CD4-positive, alpha-beta T cell (primary cell): ENCODE measurements at regions not wholly inside any gene's neighbourhood (a gene's known extent, or its start where the extent isn't known, plus 50 kb on each side); places are given as distances from the start of the nearest gene placed in this dataset.

Source experiments
- ATAC-seq: fragments of 200-7000 bp; cut with Tn5 transposase; one replicate; pipeline ENCODE4 v1.10.0; 2022; ENCODE audit warnings: mild to moderate bottlenecking; ENCODE audit not compliant: poor library complexity
- CTCF ChIA-PET: fragments of 350-600 bp; sonication (Branson Sonifier 250); formaldehyde crosslinking; loops from one replicate; lab custom pipeline; 2021; ENCODE audit warnings: antibody characterized with exemption, inconsistent platforms; lab: Charles Lee
- POLR2A ChIA-PET: fragments of 350-600 bp; sonication (Branson Sonifier 250); formaldehyde crosslinking; loops from one replicate; lab custom pipeline; 2021; ENCODE audit warnings: antibody characterized with exemption, inconsistent platforms; lab: Charles Lee
- DNase-seq, 14 experiments: peaks; one replicate each; pipeline ENCODE4 v3.0.0-alpha.2; 2013 to 2020; ENCODE audit warnings: mixed read lengths in 2 of 14
- H3K27ac ChIP-seq, 2 donors: one replicate each; pipeline versions ENCODE4 v1.5.1 to v1.7.0; 2013; ENCODE audit warnings: low read length in 2 of 2, low read depth in 1 of 2, mild to moderate bottlenecking in 1 of 2
- H3K27me3 ChIP-seq, 2 experiments: 1 replicate in 1 of 2; 2 replicates in 1 of 2; pipeline versions ENCODE4 v1.6.1 to v1.7.0; 2013; ENCODE audit warnings: low read length in 2 of 2, control low read depth in 1 of 2, mild to moderate bottlenecking in 1 of 2, moderate library complexity in 1 of 2; ENCODE audit not compliant: insufficient read depth in 2 of 2, control insufficient read depth in 1 of 2
- H3K36me3 ChIP-seq: one replicate; pipeline ENCODE4 v1.6.1; 2013; ENCODE audit warnings: low read length, control low read depth; ENCODE audit not compliant: insufficient read depth
- H3K4me1 ChIP-seq: one replicate; pipeline ENCODE4 v1.6.1; 2013; ENCODE audit warnings: low read length, control low read depth; ENCODE audit not compliant: insufficient read depth
- H3K4me3 ChIP-seq: one replicate; pipeline ENCODE4 v1.5.1; 2013; ENCODE audit warnings: mild to moderate bottlenecking, low read length, moderate library complexity
- H3K9me3 ChIP-seq, 2 experiments: 1 replicate in 1 of 2; 2 replicates in 1 of 2; pipeline versions ENCODE4 v1.6.1 to v1.7.0; 2013; ENCODE audit warnings: low read length in 2 of 2, mild to moderate bottlenecking in 2 of 2, control low read depth in 1 of 2, moderate library complexity in 1 of 2; ENCODE audit not compliant: control insufficient read depth in 1 of 2, insufficient read depth in 1 of 2
- H3K27ac Mint-ChIP-seq: one replicate; pipeline ENCODE4 v1.8.0; 2020; ENCODE audit warnings: mixed read lengths
- H3K27me3 Mint-ChIP-seq: one replicate; pipeline ENCODE4 v1.8.0; 2021; ENCODE audit warnings: mixed read lengths
- H3K36me3 Mint-ChIP-seq: one replicate; pipeline ENCODE4 v1.8.0; 2021; ENCODE audit warnings: low read depth, mixed read lengths
- H3K4me1 Mint-ChIP-seq: one replicate; pipeline ENCODE4 v1.8.0; 2021; ENCODE audit warnings: low read depth, mixed read lengths
- H3K4me3 Mint-ChIP-seq: one replicate; pipeline ENCODE4 v1.8.0; 2020; ENCODE audit warnings: mild to moderate bottlenecking, mixed read lengths
- H3K9me3 Mint-ChIP-seq: one replicate; pipeline ENCODE4 v1.8.0; 2020; ENCODE audit warnings: mixed read lengths
- intact Hi-C, 2 experiments: fragments of 100-400 bp; cut with DNase I in 1 of 2; cut with micrococcal nuclease in 1 of 2; formaldehyde crosslinking; loops; one replicate each; pipeline versions ENCODE4 v1.15.1 to v1.9.0; 2023 to 2025; cut with DNase I, micrococcal nuclease
- TF ChIP-seq, protein P1 (sequence below): fragments of 200-600 bp; IDR thresholded peaks from one replicate; pipeline ENCODE4 v1.8.0; 2022; ENCODE audit warnings: antibody characterized with exemption, mild to moderate bottlenecking

DNA sequence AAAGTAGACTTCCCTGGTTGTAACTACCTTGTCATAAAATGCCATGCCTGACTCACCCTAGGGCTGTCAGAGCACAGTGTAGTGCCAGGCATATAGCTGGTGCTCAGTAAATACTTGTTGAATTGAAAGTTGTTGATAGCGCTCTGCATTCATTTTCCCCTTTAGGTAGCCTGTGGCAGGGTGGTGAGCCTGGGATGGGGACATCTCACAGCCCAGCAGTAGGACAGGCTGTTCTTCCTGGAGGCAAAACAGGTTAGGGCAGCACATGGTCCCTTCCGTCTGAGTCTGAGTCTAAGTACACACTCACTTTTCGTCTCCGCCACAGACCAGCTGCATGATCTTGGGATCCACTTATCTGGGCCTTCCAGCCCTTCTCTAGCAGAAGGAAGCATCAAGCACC lies 401.9 kb downstream of the ZSWIM6 start:
- H3K4me1 Mint-ChIP-seq: no peaks in the 10 kb centered on the region
- H3K36me3 ChIP-seq: no peaks in the 10 kb centered on the region
- no peak overlapping the region for H3K27ac ChIP-seq
- H3K4me3 Mint-ChIP-seq: no peak overlapping the region
- H3K27ac Mint-ChIP-seq: no peak overlapping the region
- CTCF ChIA-PET: no interaction called here
- POLR2A ChIA-PET: no interaction called here
- TF ChIP-seq, protein P1, sequence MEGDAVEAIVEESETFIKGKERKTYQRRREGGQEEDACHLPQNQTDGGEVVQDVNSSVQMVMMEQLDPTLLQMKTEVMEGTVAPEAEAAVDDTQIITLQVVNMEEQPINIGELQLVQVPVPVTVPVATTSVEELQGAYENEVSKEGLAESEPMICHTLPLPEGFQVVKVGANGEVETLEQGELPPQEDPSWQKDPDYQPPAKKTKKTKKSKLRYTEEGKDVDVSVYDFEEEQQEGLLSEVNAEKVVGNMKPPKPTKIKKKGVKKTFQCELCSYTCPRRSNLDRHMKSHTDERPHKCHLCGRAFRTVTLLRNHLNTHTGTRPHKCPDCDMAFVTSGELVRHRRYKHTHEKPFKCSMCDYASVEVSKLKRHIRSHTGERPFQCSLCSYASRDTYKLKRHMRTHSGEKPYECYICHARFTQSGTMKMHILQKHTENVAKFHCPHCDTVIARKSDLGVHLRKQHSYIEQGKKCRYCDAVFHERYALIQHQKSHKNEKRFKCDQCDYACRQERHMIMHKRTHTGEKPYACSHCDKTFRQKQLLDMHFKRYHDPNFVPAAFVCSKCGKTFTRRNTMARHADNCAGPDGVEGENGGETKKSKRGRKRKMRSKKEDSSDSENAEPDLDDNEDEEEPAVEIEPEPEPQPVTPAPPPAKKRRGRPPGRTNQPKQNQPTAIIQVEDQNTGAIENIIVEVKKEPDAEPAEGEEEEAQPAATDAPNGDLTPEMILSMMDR: no peak
- no peaks in the 10 kb centered on the region for H3K36me3 Mint-ChIP-seq
- no peaks in the 10 kb centered on the region for H3K4me1 ChIP-seq
- no peak for ATAC-seq
- no peaks in the 10 kb centered on the region for H3K9me3 Mint-ChIP-seq
- no peak overlapping the region for H3K4me3 ChIP-seq
- intact Hi-C loops: no loop called here
- H3K27me3 Mint-ChIP-seq: peaks cover 40% of the 10 kb centered on the region
- H3K27me3 ChIP-seq: no peaks in the 10 kb centered on the region
- DNase-seq: no peak
- peaks cover 0 to 4% of the 10 kb centered on the region in 2 experiments for H3K9me3 ChIP-seq

DNA sequence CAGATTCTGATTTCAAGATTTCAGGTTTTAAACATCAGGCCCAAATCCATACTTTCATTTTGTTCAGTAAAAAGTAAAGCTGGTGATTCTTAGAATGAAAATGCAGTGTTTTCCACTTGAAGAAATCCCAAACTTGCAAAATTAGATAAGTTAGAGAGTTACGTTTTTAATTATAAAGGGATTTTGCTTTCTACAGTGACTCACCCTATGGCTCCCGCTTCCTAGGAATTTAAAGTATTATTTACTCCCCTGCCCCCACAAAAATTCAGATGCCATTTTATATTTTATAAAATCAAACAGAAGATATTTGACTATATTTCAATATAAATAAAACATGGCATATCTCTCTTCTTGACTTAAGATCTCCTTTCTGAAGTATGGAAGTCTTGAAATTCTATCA lies 402.9 kb downstream of the ZSWIM6 start:
- no peaks in the 10 kb centered on the region for H3K4me1 Mint-ChIP-seq
- ChIA-PET CTCF (no interaction called here), POLR2A (no interaction called here)
- Histone ChIP-seq H3K36me3 (no peaks in the 10 kb centered on the region), H3K4me3 (no peak overlapping the region), H3K9me3 (peaks cover 0 to 4% of the 10 kb centered on the region in 2 experiments), H3K27ac (no peak overlapping the region), H3K27me3 (no peaks in the 10 kb centered on the region), H3K4me1 (no peaks in the 10 kb centered on the region)
- H3K9me3 Mint-ChIP-seq: no peaks in the 10 kb centered on the region
- ATAC-seq (no peak), DNase-seq (no peak)
- TF ChIP-seq, protein P1: no peak
- H3K36me3 Mint-ChIP-seq: no peaks in the 10 kb centered on the region
- peaks cover 32% of the 10 kb centered on the region for H3K27me3 Mint-ChIP-seq
- intact Hi-C loops: no loop called here
- H3K4me3 Mint-ChIP-seq: no peak overlapping the region
- H3K27ac Mint-ChIP-seq: no peak overlapping the region

DNA sequence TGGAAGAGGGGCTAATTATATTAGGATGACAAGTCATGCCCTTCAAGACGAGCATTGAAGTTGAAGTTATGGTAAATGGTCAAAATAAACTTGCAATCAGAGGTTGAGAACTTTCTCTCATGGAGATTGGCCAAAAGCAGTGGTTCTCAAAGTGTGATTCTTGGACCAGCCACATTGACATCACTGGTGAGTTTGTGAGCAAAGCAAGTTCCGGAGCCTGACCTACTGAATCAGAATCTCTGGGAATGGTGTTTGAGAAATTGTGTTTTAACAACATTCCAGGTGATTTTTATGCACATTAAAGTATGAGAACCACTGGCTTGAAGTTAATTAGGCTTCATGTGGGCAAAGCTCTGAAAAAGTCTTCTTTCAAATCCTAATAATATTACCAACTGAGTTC lies 403.5 kb downstream of the ZSWIM6 start:
- Histone ChIP-seq H3K4me1 (no peaks in the 10 kb centered on the region), H3K27me3 (no peaks in the 10 kb centered on the region), H3K27ac (no peak overlapping the region), H3K4me3 (no peak overlapping the region), H3K36me3 (no peaks in the 10 kb centered on the region), H3K9me3 (peaks cover 0 to 4% of the 10 kb centered on the region in 2 experiments)
- no peak for ATAC-seq
- intact Hi-C loops: no loop called here
- no peak for DNase-seq
- Mint-ChIP-seq H3K4me3 (no peak overlapping the region), H3K27ac (no peak overlapping the region), H3K36me3 (no peaks in the 10 kb centered on the region), H3K27me3 (peaks cover 27% of the 10 kb centered on the region), H3K9me3 (no peaks in the 10 kb centered on the region), H3K4me1 (no peaks in the 10 kb centered on the region)
- POLR2A ChIA-PET: no interaction called here
- TF ChIP-seq, protein P1: no peak
- CTCF ChIA-PET: no interaction called here
